ENCODE measurements at regions not wholly inside any gene's neighbourhood (a gene's known extent, or its start where the extent isn't known, plus 50 kb on each side); places are given as distances from the start of the nearest gene placed in this dataset.

DNA sequence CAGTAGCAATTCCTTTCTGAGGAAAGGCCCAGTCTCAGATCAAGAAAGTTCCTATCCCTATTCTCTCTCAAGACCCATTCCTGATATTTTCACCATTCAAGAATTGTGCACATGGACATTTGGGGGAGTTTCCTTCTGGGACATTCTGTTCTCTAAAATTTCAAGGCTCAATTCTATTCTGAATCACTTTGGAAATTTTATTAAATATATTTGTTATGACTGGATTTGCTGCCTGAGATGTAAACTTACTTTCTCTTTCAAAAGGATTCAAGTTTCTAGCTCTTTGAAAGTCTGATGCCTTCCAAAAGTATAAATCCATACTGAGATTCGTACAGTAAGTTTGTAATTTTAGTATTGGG is 55.3 kb upstream of the STK17B start:
- H3K27me3 Mint-ChIP-seq (ENCODE audit: low read depth, unreplicated experiment), result no peaks in the 10 kb centered on the region
- Histone ChIP-seq H2AFZ (ENCODE audit: low read depth, low read length) (no peak overlapping the region), H3K79me2 (ENCODE audit: insufficient read depth, low read length) (no peaks in the 10 kb centered on the region), H3K27me3 (ENCODE audit: insufficient read depth, low read length) (no peaks in the 10 kb centered on the region), H3K4me3 (ENCODE audit: insufficient read depth, low read depth, low read length) (no peak overlapping the region), H4K20me1 (ENCODE audit: insufficient read depth, low read length) (no peaks in the 10 kb centered on the region), H3K4me2 (ENCODE audit: low read length) (no peak overlapping the region), H3K9ac (ENCODE audit: low read length) (no peak overlapping the region), H3K27ac (ENCODE audit: low read depth, low read length) (no peak overlapping the region), H3K4me1 (ENCODE audit: insufficient read depth, low read length) (peaks cover 12% of the 10 kb centered on the region), H3K36me3 (ENCODE audit: insufficient read depth, low read length) (no peaks in the 10 kb centered on the region), H3K9me3 (ENCODE audit: insufficient read depth, low read depth, low read length) (no peaks in the 10 kb centered on the region)
- no peak overlapping the region for H3K27ac Mint-ChIP-seq (ENCODE audit: unreplicated experiment)
- H3K4me3 Mint-ChIP-seq (ENCODE audit: unreplicated experiment), result no peak overlapping the region
- H3K36me3 Mint-ChIP-seq (ENCODE audit: low read depth, unreplicated experiment), result no peaks in the 10 kb centered on the region
- FAIRE-seq (no peak), DNase-seq (ENCODE audit: low read depth) (no peak)
- H3K4me1 Mint-ChIP-seq (ENCODE audit: low read depth, unreplicated experiment), result peaks cover 6% of the 10 kb centered on the region
- no peak for TF ChIP-seq EZH2 (IDR thresholded peaks at IDR 0.05; ENCODE audit: insufficient read depth, low read length)
- TF ChIP-seq, protein P1, sequence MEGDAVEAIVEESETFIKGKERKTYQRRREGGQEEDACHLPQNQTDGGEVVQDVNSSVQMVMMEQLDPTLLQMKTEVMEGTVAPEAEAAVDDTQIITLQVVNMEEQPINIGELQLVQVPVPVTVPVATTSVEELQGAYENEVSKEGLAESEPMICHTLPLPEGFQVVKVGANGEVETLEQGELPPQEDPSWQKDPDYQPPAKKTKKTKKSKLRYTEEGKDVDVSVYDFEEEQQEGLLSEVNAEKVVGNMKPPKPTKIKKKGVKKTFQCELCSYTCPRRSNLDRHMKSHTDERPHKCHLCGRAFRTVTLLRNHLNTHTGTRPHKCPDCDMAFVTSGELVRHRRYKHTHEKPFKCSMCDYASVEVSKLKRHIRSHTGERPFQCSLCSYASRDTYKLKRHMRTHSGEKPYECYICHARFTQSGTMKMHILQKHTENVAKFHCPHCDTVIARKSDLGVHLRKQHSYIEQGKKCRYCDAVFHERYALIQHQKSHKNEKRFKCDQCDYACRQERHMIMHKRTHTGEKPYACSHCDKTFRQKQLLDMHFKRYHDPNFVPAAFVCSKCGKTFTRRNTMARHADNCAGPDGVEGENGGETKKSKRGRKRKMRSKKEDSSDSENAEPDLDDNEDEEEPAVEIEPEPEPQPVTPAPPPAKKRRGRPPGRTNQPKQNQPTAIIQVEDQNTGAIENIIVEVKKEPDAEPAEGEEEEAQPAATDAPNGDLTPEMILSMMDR (IDR thresholded peaks at IDR 0.05; ENCODE audit: insufficient read depth, low read depth, low read length), result no peak
- peaks cover 3% of the 10 kb centered on the region for H3K9me3 Mint-ChIP-seq (ENCODE audit: unreplicated experiment)

DNA sequence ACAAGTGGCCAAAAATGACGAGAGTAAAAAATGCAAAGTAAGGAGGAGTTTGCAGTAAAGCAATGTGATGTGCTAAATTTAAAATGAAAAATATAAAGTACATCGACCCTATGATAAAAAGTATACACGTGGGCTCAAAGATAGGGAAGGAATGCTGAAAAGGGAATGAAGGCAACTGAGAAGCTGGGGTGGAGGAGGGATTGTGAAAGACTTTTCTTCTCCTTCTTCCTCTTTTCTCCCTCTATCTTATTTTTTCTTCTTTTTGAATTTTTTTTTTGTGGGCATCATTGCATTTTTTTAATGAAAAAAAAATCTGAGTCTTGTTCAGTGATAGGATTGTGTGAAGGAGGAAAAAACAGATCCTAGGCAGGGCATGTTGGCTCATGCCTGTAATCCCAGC is 57.6 kb upstream of the STK17B start:
- H3K4me1 ChIP-seq (ENCODE audit: insufficient read depth, low read length), result peaks cover 34% of the 10 kb centered on the region
- Mint-ChIP-seq H3K4me1 (ENCODE audit: low read depth, unreplicated experiment) (peaks cover 22% of the 10 kb centered on the region), H3K4me3 (ENCODE audit: unreplicated experiment) (no peak overlapping the region), H3K36me3 (ENCODE audit: low read depth, unreplicated experiment) (no peaks in the 10 kb centered on the region), H3K9me3 (ENCODE audit: unreplicated experiment) (peaks cover 3% of the 10 kb centered on the region), H3K27me3 (ENCODE audit: low read depth, unreplicated experiment) (no peaks in the 10 kb centered on the region), H3K27ac (ENCODE audit: unreplicated experiment) (no peak overlapping the region)
- H2AFZ ChIP-seq (ENCODE audit: low read depth, low read length), result no peak overlapping the region
- no peaks in the 10 kb centered on the region for H4K20me1 ChIP-seq (ENCODE audit: insufficient read depth, low read length)
- no peak overlapping the region for H3K9ac ChIP-seq (ENCODE audit: low read length)
- DNase-seq (ENCODE audit: low read depth) (no peak), FAIRE-seq (no peak)
- TF ChIP-seq, protein P1 (IDR thresholded peaks at IDR 0.05; ENCODE audit: insufficient read depth, low read depth, low read length), result no peak
- TF ChIP-seq EZH2 (IDR thresholded peaks at IDR 0.05; ENCODE audit: insufficient read depth, low read length), result no peak
- no peak overlapping the region for H3K4me3 ChIP-seq (ENCODE audit: insufficient read depth, low read depth, low read length)
- no peaks in the 10 kb centered on the region for H3K9me3 ChIP-seq (ENCODE audit: insufficient read depth, low read depth, low read length)
- no peaks in the 10 kb centered on the region for H3K27me3 ChIP-seq (ENCODE audit: insufficient read depth, low read length)
- no peak overlapping the region for H3K4me2 ChIP-seq (ENCODE audit: low read length)
- no peak overlapping the region for H3K27ac ChIP-seq (ENCODE audit: low read depth, low read length)
- no peaks in the 10 kb centered on the region for H3K79me2 ChIP-seq (ENCODE audit: insufficient read depth, low read length)
- H3K36me3 ChIP-seq (ENCODE audit: insufficient read depth, low read length), result no peaks in the 10 kb centered on the region

DNA sequence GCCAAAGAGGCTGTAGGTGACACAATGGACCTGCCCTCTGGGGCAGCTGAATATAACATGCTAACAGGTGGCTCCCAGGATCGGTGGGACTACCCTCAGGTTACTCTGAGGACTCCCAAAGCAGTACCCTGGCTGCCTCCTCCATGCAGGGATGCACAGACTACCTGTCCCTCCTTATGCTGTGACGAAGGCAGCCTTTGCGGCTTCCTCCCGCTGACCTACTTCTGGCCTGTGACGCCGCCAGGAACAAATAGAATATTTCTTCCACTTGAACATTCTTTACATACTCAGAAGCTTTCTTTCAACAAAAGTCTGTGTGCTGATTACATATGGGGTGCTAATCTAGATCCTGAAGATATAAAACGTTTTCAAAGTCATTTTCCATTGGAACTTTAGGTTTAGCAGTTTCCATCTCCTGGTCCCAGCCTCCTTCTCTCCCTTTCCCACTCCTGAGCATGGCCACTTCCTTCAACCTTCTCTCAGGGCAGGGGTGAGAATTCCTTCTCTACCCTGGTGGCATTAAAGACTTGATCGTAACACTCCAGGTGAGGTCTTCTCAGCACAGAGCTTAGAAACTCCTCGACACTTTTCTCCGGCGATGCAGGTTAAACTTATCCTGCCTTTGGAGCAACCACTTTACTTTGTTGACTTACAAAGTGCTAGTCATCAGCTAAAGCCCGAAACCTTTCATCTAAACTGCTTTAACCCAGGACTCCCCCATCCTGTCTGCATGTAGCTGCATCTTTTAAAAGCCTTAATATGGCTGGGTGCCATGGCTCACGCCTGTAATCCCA is 58.9 kb upstream of the STK17B start:
- Mint-ChIP-seq H3K36me3 (ENCODE audit: low read depth, unreplicated experiment) (no peaks in the 10 kb centered on the region), H3K4me1 (ENCODE audit: low read depth, unreplicated experiment) (peaks cover 24% of the 10 kb centered on the region), H3K27ac (ENCODE audit: unreplicated experiment) (no peak overlapping the region), H3K9me3 (ENCODE audit: unreplicated experiment) (peaks cover 3% of the 10 kb centered on the region), H3K27me3 (ENCODE audit: low read depth, unreplicated experiment) (no peaks in the 10 kb centered on the region), H3K4me3 (ENCODE audit: unreplicated experiment) (no peak overlapping the region)
- Histone ChIP-seq H3K4me1 (ENCODE audit: insufficient read depth, low read length) (peaks cover 35% of the 10 kb centered on the region), H3K27ac (ENCODE audit: low read depth, low read length) (no peak overlapping the region), H3K36me3 (ENCODE audit: insufficient read depth, low read length) (no peaks in the 10 kb centered on the region), H4K20me1 (ENCODE audit: insufficient read depth, low read length) (no peaks in the 10 kb centered on the region), H3K79me2 (ENCODE audit: insufficient read depth, low read length) (no peaks in the 10 kb centered on the region), H3K4me3 (ENCODE audit: insufficient read depth, low read depth, low read length) (no peak overlapping the region), H2AFZ (ENCODE audit: low read depth, low read length) (no peak overlapping the region), H3K9ac (ENCODE audit: low read length) (no peak overlapping the region), H3K9me3 (ENCODE audit: insufficient read depth, low read depth, low read length) (no peaks in the 10 kb centered on the region), H3K27me3 (ENCODE audit: insufficient read depth, low read length) (no peaks in the 10 kb centered on the region), H3K4me2 (ENCODE audit: low read length) (no peak overlapping the region)
- TF ChIP-seq EZH2 (IDR thresholded peaks at IDR 0.05; ENCODE audit: insufficient read depth, low read length), result no peak
- TF ChIP-seq, protein P1 (IDR thresholded peaks at IDR 0.05; ENCODE audit: insufficient read depth, low read depth, low read length), result no peak
- DNase-seq (ENCODE audit: low read depth) (no peak), FAIRE-seq (no peak)
